COLO668 (cell line): ENCODE measurements at regions not wholly inside any gene's neighbourhood (a gene's known extent, or its start where the extent isn't known, plus 50 kb on each side); places are given as distances from the start of the nearest gene placed in this dataset.
"Not testable (repeated sequence)": the region's sequence is repeated elsewhere in the genome, so short reads cannot be mapped to it uniquely, and the experiment has no call there.

Experiments
- DNase-seq: peaks from one replicate; lab custom pipeline; 2025; ENCODE audit not compliant: unreplicated experiment; lab: John Stamatoyannopoulos, UW

- DNase-seq = no peak
Measured at GRCh38 chr9:26789959-26790358, 102.6 kb downstream of the CAAP1 start.

GRCh38 chr9:26786564-26786963 is 106.0 kb downstream of the CAAP1 start:
- DNase-seq = no peak

- DNase-seq = no peak
Measured at GRCh38 chr9:26782899-26783298, 109.7 kb downstream of the CAAP1 start.

- no peak for DNase-seq
Measured at GRCh38 chr9:26781906-26782305, 110.7 kb downstream of the CAAP1 start.

- DNase-seq = not testable (repeated sequence)
Measured at GRCh38 chr9:26780307-26780706, 112.3 kb downstream of the CAAP1 start.

GRCh38 chr9:26779062-26779461 is 113.5 kb downstream of the CAAP1 start:
- no peak for DNase-seq

- DNase-seq = no peak
Measured at GRCh38 chr9:26775391-26775790, 117.2 kb downstream of the CAAP1 start.

- DNase-seq = no peak
Measured at GRCh38 chr9:26773056-26773455, 119.5 kb downstream of the CAAP1 start.

GRCh38 chr9:26770821-26771220 is 121.8 kb downstream of the CAAP1 start:
- no peak for DNase-seq

- no peak for DNase-seq
Measured at GRCh38 chr9:26768145-26768544, 124.5 kb downstream of the CAAP1 start.

- DNase-seq = no peak
Measured at GRCh38 chr9:26760675-26761074, 131.9 kb downstream of the CAAP1 start.

- DNase-seq = no peak
Measured at GRCh38 chr9:26758655-26759054, 133.9 kb downstream of the CAAP1 start.

GRCh38 chr9:26756881-26757280 is 135.7 kb downstream of the CAAP1 start:
- DNase-seq = no peak

GRCh38 chr9:26755476-26755875 is 137.1 kb downstream of the CAAP1 start:
- no peak for DNase-seq

GRCh38 chr9:26754509-26755164 is 138.0 kb downstream of the CAAP1 start:
- no peak for DNase-seq

- DNase-seq = no peak
Measured at GRCh38 chr9:26753971-26754370, 138.6 kb downstream of the CAAP1 start.

- DNase-seq = no peak
Measured at GRCh38 chr9:26750162-26750561, 142.4 kb downstream of the CAAP1 start.

- DNase-seq = no peak
Measured at GRCh38 chr9:26748449-26749058, 144.0 kb downstream of the CAAP1 start.

GRCh38 chr9:26747611-26748010 is 145.0 kb downstream of the CAAP1 start:
- DNase-seq = no peak

- no peak for DNase-seq
Measured at GRCh38 chr9:26746357-26747072, 146.1 kb downstream of the CAAP1 start.

- no peak for DNase-seq
Measured at GRCh38 chr9:26745111-26745510, 147.5 kb downstream of the CAAP1 start.

- no peak for DNase-seq
Measured at GRCh38 chr9:26744191-26744965, 148.2 kb downstream of the CAAP1 start.
